Islet of Langerhans (tissue), 1 donor: ENCODE measurements at regions not wholly inside any gene's neighbourhood (a gene's known extent, or its start where the extent isn't known, plus 50 kb on each side); places are given as distances from the start of the nearest gene placed in this dataset.

Source experiments
- FAIRE-seq: peaks from one replicate; lab custom pipeline; 2011; peaks lifted over from hg19 to GRCh38; lab: Jason Lieb, UNC

DNA sequence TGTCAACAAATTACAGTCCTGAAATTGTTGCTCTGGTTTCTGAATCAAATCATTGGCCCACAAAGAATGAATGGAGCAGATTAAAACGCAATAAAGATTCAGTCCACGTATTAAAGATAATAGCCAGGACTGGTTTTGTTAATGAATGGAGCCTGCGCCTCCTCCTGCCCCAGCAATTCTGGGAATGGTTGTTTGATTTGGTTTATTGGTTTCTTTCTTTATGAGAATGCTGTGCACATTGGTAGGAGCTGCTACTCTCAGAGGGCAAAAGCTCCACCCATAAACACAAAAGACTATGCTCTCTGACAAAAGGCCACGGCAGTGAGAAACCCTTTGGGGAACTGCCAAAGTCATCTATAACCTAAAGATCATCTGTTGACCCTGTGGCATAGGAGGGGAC lies 261.1 kb downstream of the ABHD5 start:
- FAIRE-seq: no peak

DNA sequence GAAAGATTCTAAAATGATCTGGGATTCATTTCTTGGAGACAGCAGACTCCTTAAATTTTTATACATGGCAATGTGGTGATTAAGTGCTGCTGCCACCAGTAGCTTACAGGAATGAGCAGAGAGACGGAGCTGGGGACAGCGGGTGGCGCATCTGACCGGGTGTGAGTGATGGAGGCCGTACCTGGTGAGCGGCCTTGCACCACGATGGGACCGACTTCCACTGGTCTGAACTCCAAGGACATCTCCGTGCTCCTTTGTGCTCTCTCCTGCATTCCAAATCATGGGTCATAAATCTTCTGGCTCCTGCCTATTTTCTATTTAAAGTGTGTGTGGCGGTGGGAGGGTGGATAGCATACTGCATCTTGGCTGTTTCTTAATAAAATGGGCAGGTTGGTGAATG lies 262.6 kb downstream of the ABHD5 start:
- no peak for FAIRE-seq

DNA sequence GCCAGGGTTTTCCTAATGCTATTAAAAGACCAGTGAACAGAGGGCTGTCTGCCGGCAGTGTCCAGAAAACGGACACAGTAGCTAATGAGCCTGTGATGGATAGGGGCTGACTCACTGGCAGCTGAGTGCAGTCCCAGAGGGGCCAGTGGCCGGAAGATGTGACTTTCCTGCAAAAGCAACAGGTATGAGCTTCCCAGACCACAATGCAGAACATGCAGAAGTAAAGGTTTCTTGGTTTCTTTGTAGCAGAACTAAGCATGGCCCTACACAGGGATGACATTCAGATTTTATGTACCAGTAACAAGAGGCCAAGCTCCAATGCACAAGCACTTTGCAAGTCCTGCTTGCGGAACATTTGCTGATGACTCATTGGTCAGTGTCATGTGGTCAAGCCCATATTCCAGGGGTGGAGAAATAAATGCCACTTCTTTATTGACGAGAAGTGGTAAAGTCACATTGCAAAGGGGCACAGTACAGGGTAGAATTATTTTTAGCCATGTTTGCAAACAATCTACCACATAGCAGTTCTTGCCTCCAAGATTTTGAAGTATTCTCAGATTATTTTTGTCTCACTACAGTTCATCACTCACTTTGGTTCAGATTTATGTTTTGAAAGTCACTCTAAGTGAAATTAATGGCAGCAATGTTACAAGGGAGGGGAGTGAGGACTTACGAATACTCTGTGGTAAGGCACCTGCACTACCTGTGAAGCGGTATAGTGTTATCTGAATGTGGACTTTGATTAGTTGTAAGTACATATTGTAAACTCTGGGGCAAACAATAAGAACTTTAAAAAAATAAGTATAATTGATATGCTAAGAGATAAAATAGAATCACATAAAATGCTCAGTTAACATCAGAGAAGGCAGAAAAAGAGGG lies 263.3 kb downstream of the ABHD5 start:
- no peak for FAIRE-seq

DNA sequence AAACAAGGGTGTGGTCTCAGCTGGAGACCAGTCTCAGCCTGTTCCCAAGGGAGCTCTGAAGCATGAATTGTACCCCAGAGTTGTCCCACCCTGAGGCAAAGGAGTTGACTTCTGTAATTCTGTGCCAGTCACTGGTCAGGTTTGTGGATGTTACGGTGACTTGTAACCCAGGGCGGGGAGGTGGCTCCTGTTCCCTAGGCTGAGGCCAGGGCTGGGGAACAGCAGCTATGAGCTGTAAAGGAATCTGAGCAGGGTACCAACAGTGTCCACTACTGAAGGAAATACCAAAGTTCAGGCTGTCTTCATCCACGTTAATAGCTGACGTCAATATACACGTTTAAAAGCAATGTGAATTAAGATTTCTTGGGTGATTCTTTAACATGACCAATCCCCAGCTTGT lies 266.2 kb downstream of the ABHD5 start:
- no peak for FAIRE-seq

DNA sequence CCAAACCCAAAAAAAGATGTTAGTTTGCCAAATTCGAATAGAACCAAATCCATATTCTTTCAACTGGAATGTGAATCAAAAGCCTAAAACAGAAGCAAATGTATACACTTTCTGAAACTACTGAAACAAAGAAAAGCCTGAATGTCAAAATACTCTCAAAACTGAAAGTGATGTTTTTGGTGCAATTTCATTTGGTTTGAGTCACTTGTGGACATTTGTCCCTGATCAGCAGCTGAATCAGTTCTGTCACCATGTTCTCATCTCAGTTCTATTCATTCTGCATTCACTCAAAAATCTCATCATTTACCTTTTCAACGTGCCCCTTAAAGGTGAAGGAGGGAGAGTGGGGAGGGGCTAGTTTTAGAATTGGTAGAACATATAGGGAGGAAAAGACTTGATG lies 266.8 kb downstream of the ABHD5 start:
- no peak for FAIRE-seq

DNA sequence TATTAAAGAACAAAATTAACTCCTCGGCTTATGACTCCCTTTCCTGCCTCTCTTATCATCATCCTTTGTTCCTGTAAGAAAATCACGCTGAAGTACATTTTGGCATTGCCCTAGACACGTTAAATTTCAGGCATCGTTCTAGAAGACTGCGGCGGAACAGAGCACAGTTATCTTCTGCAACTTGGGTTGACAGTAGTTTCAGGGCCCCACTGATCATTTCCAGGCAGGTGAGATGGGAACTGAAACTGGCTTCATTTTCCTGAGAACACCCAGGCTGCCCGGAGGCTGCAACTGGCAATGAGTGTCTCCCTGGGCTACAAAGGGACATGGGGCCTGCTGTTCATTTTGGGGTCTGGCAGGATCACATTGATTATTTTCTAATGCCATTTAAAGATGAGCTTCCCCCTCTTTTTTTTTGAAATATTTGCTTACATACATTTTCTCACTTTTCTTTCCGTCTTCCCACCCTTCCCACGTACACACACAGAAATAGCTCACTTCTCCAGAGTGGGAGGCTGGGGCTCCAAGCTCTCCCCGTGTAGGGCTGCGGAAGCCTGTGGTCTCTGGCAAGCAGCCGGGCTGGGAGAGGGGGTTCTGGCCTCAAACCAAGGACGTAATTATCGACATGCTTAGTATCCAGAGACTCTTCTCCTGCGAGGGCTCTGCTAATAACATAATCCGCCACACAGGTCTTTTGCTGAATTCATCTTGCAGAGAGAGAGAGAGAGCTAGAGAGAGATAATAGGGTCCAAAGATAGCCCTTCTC lies 267.4 kb downstream of the ABHD5 start:
- FAIRE-seq: no peak

DNA sequence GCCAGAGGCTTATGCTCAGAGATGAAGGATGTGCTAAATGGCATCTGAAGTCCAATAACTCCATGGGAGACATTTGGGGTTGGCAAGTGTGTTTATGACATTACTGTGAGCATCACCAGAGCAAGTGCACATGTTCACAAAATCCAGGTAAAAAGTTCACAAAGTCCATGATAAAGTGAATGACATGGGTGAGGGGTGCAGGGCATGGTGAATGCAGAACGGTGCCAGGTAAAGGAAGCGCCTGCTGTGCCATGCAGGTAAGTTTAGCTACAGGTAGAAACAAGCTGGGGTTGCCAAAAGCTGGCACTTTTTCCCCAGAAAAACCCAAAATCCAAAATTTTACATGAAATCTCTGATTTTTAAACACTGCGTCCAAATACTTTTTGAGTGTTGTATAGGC lies 268.2 kb downstream of the ABHD5 start:
- FAIRE-seq: no peak

DNA sequence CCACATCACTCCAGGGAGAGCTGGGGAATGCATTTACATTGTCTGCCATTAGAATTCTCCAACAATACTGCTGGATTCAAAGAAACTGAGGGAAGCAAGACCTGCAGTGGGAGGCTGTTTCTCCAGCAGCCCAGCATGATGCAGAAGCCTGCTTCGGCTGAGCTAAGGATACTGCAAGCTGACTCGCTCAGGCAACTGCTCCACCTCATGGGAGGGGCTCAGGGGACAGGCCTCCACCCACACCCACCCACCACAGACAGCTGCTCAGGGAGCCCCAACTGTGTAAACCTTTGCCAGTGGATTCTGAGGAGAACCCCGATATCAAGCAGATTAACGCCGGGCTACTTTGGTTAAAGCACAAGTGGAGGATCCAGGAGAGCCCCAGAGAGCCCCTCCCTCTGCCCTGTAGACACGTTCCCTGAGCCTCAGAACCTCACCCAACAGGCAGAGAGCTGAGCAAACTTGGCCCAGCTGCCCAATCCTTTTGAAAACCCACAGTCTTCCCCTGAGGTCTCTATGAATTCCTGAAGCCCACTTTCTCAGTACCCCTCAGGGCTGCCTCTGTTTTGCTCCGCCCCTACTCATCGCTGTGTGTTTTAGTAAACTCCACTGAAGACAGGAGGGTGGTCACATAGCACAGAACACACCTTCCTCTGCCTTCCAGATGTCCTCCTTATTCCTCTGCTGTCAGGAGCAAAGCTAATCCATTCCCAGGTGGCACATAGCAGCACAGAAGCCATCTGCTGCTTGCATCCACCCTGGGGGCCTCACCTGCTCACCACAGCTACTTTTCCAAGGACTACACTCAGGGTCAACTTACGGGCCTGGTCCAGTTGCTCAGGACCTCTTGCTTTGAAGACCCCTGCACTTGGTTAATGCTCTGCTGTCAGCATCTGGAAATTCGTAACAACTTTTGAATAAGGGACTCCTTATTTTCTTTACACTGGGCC lies 269.0 kb downstream of the ABHD5 start:
- FAIRE-seq: no peak

DNA sequence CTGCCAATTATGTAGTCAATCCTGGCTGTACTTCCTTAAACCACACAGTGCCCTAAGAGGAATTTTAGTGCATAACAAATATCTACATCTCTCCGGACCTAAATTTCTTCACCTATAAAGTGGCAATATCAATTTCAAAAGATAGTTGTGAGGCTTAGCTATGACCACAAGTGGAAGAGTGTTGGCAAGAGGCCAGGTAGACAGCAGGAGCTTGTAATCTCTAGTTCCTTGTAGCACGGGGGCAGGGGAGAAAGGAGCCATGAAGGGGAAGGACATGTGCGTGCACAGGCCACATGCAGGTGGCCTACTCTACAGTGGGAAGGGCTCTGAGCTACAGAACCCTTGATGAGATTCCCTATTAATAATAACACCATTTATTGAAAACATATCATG lies 269.7 kb downstream of the ABHD5 start:
- FAIRE-seq: no peak

DNA sequence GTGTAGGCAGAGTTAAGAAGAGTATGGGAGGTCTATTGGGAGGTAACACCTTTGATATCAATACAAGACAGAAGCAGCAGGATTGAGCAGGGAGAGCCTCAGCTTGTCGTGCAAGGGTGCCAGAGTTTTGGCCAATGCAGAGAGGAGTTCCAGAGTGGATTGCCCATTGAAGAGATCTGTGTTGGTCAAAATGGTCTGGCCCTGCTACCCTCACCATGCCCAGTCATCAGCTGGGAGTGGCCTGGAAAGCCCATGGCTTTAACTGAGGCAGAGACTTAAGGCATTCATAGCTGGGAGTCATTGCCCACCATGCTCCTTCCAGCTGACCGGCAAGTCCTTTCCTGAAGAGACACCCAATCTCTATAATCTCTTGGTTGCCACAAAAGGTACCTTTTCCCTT lies 271.3 kb downstream of the ABHD5 start:
- no peak for FAIRE-seq

DNA sequence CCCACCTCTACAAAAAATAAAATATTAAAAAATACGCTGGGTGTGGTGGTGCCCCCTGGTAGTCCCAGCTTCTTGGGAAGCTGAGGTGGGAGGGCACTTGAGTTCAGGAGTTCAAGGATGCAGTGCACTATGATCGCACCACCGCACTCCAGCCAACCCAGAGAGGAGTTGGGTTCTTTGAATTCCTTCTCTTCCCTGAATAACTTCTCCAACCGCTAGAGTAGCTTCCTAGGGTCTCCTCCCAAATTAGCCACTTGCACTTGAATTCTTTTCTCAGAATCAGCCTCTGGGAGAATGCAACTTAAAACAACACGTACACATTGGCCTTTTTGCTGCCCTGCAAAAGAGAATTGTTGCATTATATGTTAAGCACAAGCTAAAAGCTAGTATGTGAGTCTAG lies 272.5 kb downstream of the ABHD5 start:
- FAIRE-seq: no peak

DNA sequence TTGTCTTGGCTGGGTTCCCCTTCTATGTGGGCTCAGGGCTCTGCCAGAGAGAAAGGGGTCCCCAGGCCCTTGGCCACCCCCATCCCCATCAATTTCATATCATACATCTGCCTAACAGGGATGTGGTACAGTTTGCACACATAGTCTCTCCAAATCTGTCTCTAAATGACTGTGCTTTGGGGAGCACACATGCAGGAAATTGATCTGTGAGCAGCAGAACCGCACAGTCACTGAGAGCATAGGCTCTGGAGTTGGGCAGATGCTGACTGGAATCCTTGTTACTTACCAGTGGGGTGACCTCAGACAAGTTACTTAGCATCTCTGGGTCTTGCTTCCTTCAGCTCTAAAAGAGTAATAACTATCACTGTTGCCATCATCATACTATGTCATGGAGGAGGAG lies 273.9 kb downstream of the ABHD5 start:
- no peak for FAIRE-seq

DNA sequence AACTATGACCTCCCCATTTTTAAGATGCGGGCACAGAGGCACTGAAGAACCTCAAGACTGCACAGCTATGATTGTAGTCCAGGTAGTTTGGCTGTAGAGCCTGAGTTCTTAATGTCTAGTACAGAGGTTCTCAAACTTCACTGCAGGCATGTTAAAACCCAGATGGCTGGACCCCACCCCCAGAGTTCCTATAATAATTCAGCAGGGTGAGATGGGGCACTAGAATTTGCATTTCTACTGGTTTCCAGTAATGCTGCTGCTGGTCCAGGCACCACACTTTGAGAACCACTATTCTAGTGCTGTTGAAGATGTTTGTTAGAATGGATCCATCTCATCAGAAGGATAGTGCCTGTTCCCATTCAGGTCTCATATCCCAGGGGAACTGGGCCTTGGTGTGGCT lies 274.9 kb downstream of the ABHD5 start:
- FAIRE-seq: no peak

DNA sequence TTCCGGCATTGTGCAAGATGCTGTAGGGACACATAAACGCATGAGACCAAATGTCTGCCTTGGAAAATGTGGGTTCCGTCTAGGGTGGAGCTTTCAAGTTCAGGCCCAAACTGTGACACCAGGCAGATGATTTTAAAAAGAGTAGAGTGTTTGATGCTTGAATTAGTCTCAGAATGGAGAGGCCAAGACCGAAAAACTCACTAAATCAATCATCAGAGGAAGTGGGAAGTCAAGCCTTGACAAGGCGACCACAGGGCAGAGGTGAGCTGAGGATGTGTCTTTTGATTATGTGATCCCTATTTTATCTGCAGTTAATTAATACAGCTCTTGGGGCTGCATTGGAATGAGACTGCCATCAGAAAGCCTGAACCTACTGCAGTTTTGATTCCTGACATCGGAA lies 275.4 kb downstream of the ABHD5 start:
- FAIRE-seq: no peak

DNA sequence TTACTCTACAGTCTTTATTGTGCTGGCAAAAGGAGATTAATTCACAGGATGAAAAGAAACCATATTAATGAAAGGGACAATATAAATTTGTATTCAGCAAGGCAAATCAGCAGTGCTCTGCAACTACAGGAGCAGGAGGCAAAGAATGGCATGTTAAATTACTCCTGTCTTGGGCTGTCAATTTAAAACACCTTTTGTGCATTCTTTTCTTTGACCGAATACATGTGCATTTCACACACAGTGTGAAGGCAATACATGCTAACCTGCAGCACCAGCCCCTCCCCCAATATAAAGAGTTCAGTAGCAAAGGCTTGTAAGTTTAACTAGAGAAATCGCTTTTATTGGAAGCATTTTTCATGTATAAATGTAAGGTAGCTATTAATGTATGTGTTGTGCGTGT lies 275.2 kb upstream of the TOPAZ1 start:
- FAIRE-seq: no peak

DNA sequence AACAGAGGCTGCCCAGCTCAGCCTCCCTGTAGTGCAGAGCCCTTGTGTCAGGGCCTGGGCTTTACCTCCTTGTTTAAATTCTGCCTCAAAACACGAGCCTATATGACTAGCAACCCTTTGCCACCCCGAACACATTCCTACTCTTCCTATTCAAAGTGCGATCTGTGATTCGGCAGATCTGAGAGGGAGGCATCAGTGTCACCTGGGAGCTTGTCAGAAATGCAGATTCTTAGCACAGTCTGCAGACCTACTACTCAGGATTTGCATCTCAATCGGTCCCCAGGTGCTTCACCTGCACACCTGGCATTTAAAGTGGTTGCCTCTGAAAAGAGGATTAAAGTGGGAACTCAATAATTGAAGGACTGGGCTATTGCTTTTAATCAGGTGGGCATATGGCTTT lies 273.2 kb upstream of the TOPAZ1 start:
- FAIRE-seq: no peak

DNA sequence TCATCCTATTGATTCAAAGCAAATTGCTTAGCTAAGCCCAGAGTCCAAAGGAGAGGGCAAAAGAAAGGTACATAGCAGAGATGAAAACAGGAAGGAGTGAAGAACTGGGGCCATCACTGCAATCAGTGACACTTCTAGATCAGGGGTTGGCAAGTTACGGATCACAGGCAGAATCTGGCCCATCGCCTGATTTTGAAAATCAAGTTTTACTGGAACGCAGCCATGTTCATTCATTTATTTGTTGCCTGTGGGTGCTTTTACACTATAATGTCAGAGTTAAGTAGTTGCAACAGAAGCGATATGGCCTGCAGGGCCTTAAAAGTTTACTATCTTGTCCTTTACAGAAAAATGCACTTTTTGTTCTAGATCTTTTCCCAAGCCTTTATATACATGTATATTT lies 271.7 kb upstream of the TOPAZ1 start:
- no peak for FAIRE-seq

DNA sequence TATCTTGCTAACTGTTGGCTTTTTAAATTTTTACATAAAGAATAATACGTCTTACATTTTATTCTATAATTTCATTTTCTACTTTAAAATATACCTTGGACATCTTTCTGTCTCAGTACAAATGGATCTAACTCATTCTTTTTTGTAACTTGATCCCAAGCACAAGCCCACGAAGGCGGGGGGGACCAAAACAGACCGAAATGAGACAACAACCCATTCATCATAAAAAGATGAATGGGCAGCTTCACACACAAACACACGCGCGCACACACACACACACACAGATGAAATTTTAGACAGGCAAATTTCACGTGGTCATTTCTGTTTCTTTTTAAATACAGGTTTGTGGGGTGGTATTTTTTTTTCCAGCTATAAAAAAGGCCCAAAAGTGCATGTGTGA lies 271.3 kb upstream of the TOPAZ1 start:
- FAIRE-seq: no peak

DNA sequence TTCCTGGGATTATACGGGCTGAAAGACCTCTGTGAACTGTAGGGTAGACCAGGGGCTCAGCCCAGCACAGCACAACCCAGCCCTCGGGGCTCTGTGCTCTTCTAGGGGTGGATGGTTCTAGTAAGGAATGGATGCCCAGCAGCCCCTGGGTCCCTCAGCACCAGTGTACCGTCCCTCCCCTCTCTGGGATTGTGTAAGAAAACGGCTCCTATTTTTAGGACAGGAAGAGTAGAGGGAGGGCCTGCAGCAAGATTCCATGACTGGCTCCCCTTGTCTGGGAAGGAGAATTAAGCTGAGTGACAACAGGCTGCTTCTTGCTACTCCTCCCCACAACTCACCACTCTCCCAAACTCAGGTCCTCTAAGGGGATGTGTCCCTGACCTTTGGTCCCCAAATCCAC lies 270.8 kb upstream of the TOPAZ1 start:
- FAIRE-seq: no peak

DNA sequence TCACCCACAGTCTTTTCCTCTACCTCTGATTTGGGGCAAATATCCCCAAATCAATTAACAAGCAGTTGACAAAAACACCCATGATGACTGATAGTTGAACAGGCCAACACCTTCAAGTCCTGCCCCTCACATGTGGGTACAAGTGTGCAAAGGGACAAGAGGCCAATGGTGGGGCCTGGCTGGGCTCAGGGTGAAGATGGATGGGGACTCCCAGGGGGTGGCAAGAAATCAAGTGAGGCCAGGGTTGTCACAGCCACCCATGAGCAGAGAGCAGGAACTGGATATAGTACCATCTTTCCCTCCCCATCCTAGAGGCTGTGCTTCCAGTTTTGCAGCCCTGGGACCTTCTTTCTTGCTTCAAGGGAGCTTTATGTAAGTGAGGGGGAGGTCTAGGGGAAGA lies 270.2 kb upstream of the TOPAZ1 start:
- FAIRE-seq: no peak

DNA sequence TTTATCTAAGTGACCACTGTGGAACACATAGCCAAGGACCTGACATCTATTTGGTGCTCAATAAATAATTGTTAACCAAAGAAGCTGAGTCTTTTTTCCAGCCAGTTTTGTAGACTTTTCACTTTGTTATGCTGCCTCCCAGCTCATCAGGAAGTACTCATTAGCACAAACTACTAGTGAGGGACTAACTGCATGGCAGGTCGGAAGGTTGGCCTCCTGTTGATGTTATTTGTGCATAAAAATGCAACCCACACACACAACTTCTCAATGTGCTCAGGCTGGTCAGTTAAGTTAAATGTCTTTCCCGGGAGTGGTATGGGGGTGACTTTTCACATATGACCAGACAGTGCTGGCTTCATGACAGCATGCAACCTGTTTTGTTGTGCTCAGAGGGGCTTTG lies 263.0 kb upstream of the TOPAZ1 start:
- no peak for FAIRE-seq

DNA sequence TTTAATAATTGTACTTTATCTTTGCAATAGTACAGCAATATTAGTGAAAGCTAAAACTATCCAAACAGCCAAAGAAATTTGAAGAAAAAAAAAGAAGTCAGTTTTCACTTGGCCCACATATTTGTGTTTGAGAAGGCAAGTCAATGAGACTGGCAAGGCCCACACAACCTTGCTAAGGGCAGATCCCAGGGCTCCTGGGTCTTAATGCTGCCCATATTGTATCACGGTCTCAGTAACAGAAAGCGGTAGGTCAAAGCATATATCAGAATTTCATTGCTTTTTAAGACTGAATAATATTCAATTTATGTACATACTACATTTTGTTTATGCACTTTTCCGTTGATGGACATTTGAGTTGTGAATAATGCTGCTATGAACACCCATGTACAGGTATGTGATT lies 262.0 kb upstream of the TOPAZ1 start:
- FAIRE-seq: no peak
